HCT116 (cell line): ENCODE measurements at regions not wholly inside any gene's neighbourhood (a gene's known extent, or its start where the extent isn't known, plus 50 kb on each side); places are given as distances from the start of the nearest gene placed in this dataset.

ENCODE experiments used
- ATAC-seq: fragments of 200-7000 bp; cut with Tn5 transposase; 2 replicates; pipeline ENCODE4 v1.9.1; 2020; ENCODE audit warnings: mild to moderate bottlenecking, moderate library complexity
- BruUV-seq: library from RNA; stranded (reverse); fragments of 400-500 nt; replicated peaks from 2 replicates; lab custom pipeline; 2021; lab: Mats Ljungman, UMichigan
- CTCF ChIA-PET: fragments of 300-600 bp; sonication (Branson Sonifier 250); formaldehyde crosslinking; loops from one replicate; lab custom pipeline; 2021; ENCODE audit warnings: antibody characterized with exemption; lab: Charles Lee
- POLR2A ChIA-PET: fragments of 300-600, 350-600 bp; sonication (Branson Sonifier 250); formaldehyde crosslinking; loops from one replicate; lab custom pipeline; 2021; ENCODE audit warnings: antibody characterized with exemption; lab: Charles Lee
- RAD21 ChIA-PET, 2 experiments: fragments of 300-600 bp; sonication (Branson Sonifier 250); formaldehyde crosslinking; loops; one replicate each; lab custom pipeline; 2023; ENCODE audit warnings: low total read pairs in 2 of 2; ENCODE audit not compliant: uncharacterized antibody in 2 of 2, unreplicated experiment in 2 of 2, low non-redundant PET in 1 of 2; lab: Charles Lee
- DNase-seq: peaks from one replicate; pipeline ENCODE4 v3.0.0-alpha.2; 2010; ENCODE audit warnings: low read depth, low spot score
- H2AFZ ChIP-seq: fragments of 200-600 bp; shearing (Covaris generic), sonication (generic); 2 replicates; pipeline ENCODE4 v1.6.1; 2017; ENCODE audit warnings: low read depth, mixed run types, mixed read lengths, antibody characterized with exemption, low read length; ENCODE audit not compliant: poor library complexity, severe bottlenecking
- H3K27ac ChIP-seq: 2 replicates; pipeline ENCODE4 v1.5.1; 2012; ENCODE audit warnings: low read depth, low read length
- H3K27me3 ChIP-seq: fragments of 200-600 bp; sonication (generic); 2 replicates; pipeline ENCODE4 v1.6.1; 2016; ENCODE audit warnings: mixed run types, low read length, mixed read lengths; ENCODE audit not compliant: insufficient read depth
- H3K36me3 ChIP-seq, 2 experiments: fragments of 200-500 bp in 1 of 2; fragments of 200-600 bp in 1 of 2; sonication (Bioruptor generic) in 1 of 2; sonication (generic) in 1 of 2; 2 replicates each; pipeline versions ENCODE4 v1.5.1 to v1.6.1; 2014 to 2016; ENCODE audit warnings: low read length in 2 of 2, inconsistent platforms in 1 of 2, mixed read lengths in 1 of 2, mixed run types in 1 of 2; ENCODE audit not compliant: insufficient read depth in 2 of 2, control insufficient read depth in 1 of 2
- H3K4me1 ChIP-seq, 2 experiments: fragments of 200-600 bp in 1 of 2; sonication (generic) in 1 of 2; 2 replicates each; pipeline versions ENCODE4 v1.5.1 to v1.6.1; 2012 to 2017; ENCODE audit warnings: low read length in 2 of 2, inconsistent platforms in 1 of 2, mild to moderate bottlenecking in 1 of 2, mixed read lengths in 1 of 2, mixed run types in 1 of 2, moderate library complexity in 1 of 2; ENCODE audit not compliant: insufficient read depth in 2 of 2, control insufficient read depth in 1 of 2
- H3K4me2 ChIP-seq: fragments of 200-600 bp; sonication (generic); 2 replicates; pipeline ENCODE4 v1.6.1; 2017; ENCODE audit warnings: mixed run types, low read length, mixed read lengths
- H3K4me3 ChIP-seq, 2 experiments: fragments of 200-600 bp in 1 of 2; sonication (generic) in 1 of 2; replicated peaks in 1 of 2; 2 replicates each; pipeline ENCODE4 v1.5.1; 2011 to 2016; ENCODE audit warnings: low read length in 2 of 2, control low read depth in 1 of 2, low read depth in 1 of 2, mild to moderate bottlenecking in 1 of 2, mixed read lengths in 1 of 2, mixed run types in 1 of 2
- H3K79me2 ChIP-seq: fragments of 200-600 bp; sonication (generic); 2 replicates; pipeline ENCODE4 v1.6.1; 2017; ENCODE audit warnings: mild to moderate bottlenecking, mixed run types, low read length, moderate library complexity, mixed read lengths; ENCODE audit not compliant: insufficient read depth
- H3K9ac ChIP-seq: fragments of 200-600 bp; sonication (generic); 2 replicates; pipeline ENCODE4 v1.6.1; 2016; ENCODE audit warnings: low read length, mixed read lengths
- H3K9me2 ChIP-seq: fragments of 200-600 bp; sonication (generic), shearing (Covaris generic); 2 replicates; pipeline ENCODE4 v1.6.1; 2017; ENCODE audit warnings: mixed run types, mild to moderate bottlenecking, moderate library complexity; ENCODE audit not compliant: insufficient read depth
- H3K9me3 ChIP-seq, 2 experiments: fragments of 200-500 bp in 1 of 2; fragments of 200-600 bp in 1 of 2; sonication (Bioruptor generic) in 1 of 2; sonication (generic) in 1 of 2; 2 replicates each; pipeline ENCODE4 v1.6.1; 2014 to 2017; ENCODE audit warnings: low read length in 2 of 2, mixed read lengths in 2 of 2, inconsistent platforms in 1 of 2, low read depth in 1 of 2, mild to moderate bottlenecking in 1 of 2, mixed run types in 1 of 2, moderate library complexity in 1 of 2; ENCODE audit not compliant: control insufficient read depth in 1 of 2, insufficient read depth in 1 of 2
- H4K20me1 ChIP-seq: fragments of 200-600 bp; sonication (generic), shearing (Covaris generic); 2 replicates; pipeline ENCODE4 v1.6.1; 2017; ENCODE audit warnings: mixed run types, mild to moderate bottlenecking, moderate library complexity; ENCODE audit not compliant: insufficient read depth
- CBX3 ChIP-seq: IDR thresholded peaks from 2 replicates; pipeline ENCODE4 v1.6.1; 2012; ENCODE audit warnings: low read depth
- CEBPB ChIP-seq: IDR thresholded peaks from 2 replicates; pipeline ENCODE4 v1.6.1; 2012; ENCODE audit warnings: low read depth
- EGR1 ChIP-seq: IDR thresholded peaks from 2 replicates; pipeline ENCODE4 v1.6.1; 2012; ENCODE audit warnings: low read depth
- EZH2 ChIP-seq: fragments of 200-600 bp; sonication (generic); IDR thresholded peaks from 2 replicates; pipeline ENCODE4 v1.6.1; 2017; ENCODE audit warnings: antibody characterized with exemption, mixed run types
- EZH2phosphoT487 ChIP-seq: fragments of 200-600 bp; IDR thresholded peaks from 2 replicates; pipeline ENCODE4 v1.6.1; 2018; ENCODE audit warnings: antibody characterized with exemption, borderline replicate concordance
- FOSL1 ChIP-seq: IDR thresholded peaks from 2 replicates; pipeline ENCODE4 v1.6.1; 2012; ENCODE audit warnings: low read depth
- JUND ChIP-seq: IDR thresholded peaks from 2 replicates; pipeline ENCODE4 v1.6.1; 2012
- MAX ChIP-seq: IDR thresholded peaks from 2 replicates; pipeline ENCODE4 v1.6.1; 2012
- POLR2A ChIP-seq: IDR thresholded peaks from 2 replicates; pipeline ENCODE4 v1.7.0; 2011; ENCODE audit warnings: borderline replicate concordance; ENCODE audit not compliant: insufficient read depth, insufficient read length; ENCODE audit errors: extremely low read depth
- POLR2AphosphoS5 ChIP-seq: IDR thresholded peaks from 2 replicates; pipeline ENCODE4 v1.6.1; 2011; ENCODE audit warnings: mild to moderate bottlenecking, low read depth, low read length, moderate library complexity
- SIN3A ChIP-seq: IDR thresholded peaks from 2 replicates; pipeline ENCODE4 v1.6.1; 2012; ENCODE audit warnings: low read depth
- SP1 ChIP-seq: IDR thresholded peaks from 2 replicates; pipeline ENCODE4 v1.6.1; 2012; ENCODE audit warnings: low read depth
- TCF7L2 ChIP-seq: IDR thresholded peaks from 2 replicates; pipeline ENCODE4 v1.7.0; 2011; ENCODE audit warnings: borderline replicate concordance, inconsistent platforms; ENCODE audit not compliant: insufficient read depth, insufficient read length; ENCODE audit errors: extremely low read depth
- YY1 ChIP-seq: IDR thresholded peaks from 2 replicates; pipeline ENCODE4 v1.6.1; 2011; ENCODE audit warnings: low read length, low read depth, moderate library complexity, mild to moderate bottlenecking; ENCODE audit not compliant: insufficient replicate concordance; ENCODE audit errors: extremely low read depth
- ZBTB33 ChIP-seq: IDR thresholded peaks from 2 replicates; pipeline ENCODE4 v1.6.1; 2011; ENCODE audit warnings: mild to moderate bottlenecking, low read length, moderate library complexity; ENCODE audit not compliant: insufficient replicate concordance; ENCODE audit errors: extremely low read depth
- ZFX ChIP-seq: fragments of 450-650 bp; IDR thresholded peaks from 2 replicates; pipeline ENCODE4 v1.6.1; 2017
- ZNF274 ChIP-seq: fragments of 200-500 bp; sonication (Bioruptor generic); IDR thresholded peaks from 2 replicates; pipeline ENCODE4 v1.6.1; 2014; ENCODE audit warnings: mild to moderate bottlenecking, low read depth, low read length, inconsistent platforms
- intact Hi-C: fragments of 100-400 bp; cut with micrococcal nuclease; formaldehyde crosslinking; loops from 2 replicates; pipeline ENCODE4 v1.10.0; 2022
- TF ChIP-seq, protein P1 (sequence below): IDR thresholded peaks from 2 replicates; pipeline ENCODE4 v1.6.1; 2012; ENCODE audit warnings: low read depth
- TF ChIP-seq, protein P2 (sequence below): IDR thresholded peaks from 2 replicates; pipeline ENCODE4 v1.6.1; 2012
- TF ChIP-seq, protein P3 (sequence below), 3 experiments: fragments of 200-600 bp in 1 of 3; sonication (generic) in 1 of 3; IDR thresholded peaks in 2 of 3; conservative IDR thresholded peaks in 1 of 3; 2 replicates each; pipeline ENCODE4 v1.5.1; 2012 to 2017; ENCODE audit warnings: low read depth in 2 of 3, low read length in 2 of 3, antibody characterized with exemption in 1 of 3, borderline replicate concordance in 1 of 3, control low read depth in 1 of 3, mild to moderate bottlenecking in 1 of 3, mixed read lengths in 1 of 3, mixed run types in 1 of 3, moderate library complexity in 1 of 3; ENCODE audit not compliant: insufficient read depth in 1 of 3

DNA sequence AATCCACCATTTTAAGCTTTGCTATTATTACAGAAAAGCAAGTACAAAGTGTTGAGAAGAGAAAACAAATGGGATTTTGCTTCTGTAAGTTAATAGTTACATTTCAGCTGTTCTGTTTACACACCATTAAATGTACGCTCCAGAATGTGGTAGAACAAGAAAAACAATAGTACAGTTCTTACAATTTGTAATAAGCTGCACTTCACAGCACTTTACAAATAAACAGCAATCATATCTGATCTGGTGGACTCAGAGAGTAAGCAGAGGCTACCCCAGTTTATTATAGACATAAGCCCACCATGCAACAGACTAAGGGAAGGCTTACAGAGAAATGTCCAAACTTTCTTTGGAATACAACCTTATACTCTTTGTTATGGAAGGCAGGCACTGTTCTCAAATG is 126.4 kb downstream of the OXSM start:
- RAD21 ChIA-PET: no interaction called here
- TF ChIP-seq JUND (no peak), CBX3 (no peak), SP1 (no peak), ZFX (no peak), EZH2phosphoT487 (no peak), ZNF274 (no peak), MAX (no peak), CEBPB (no peak), FOSL1 (no peak), POLR2A (no peak), EGR1 (no peak), SIN3A (no peak), ZBTB33 (no peak), TCF7L2 (no peak), POLR2AphosphoS5 (no peak), YY1 (no peak), EZH2 (no peak)
- TF ChIP-seq, protein P1, sequence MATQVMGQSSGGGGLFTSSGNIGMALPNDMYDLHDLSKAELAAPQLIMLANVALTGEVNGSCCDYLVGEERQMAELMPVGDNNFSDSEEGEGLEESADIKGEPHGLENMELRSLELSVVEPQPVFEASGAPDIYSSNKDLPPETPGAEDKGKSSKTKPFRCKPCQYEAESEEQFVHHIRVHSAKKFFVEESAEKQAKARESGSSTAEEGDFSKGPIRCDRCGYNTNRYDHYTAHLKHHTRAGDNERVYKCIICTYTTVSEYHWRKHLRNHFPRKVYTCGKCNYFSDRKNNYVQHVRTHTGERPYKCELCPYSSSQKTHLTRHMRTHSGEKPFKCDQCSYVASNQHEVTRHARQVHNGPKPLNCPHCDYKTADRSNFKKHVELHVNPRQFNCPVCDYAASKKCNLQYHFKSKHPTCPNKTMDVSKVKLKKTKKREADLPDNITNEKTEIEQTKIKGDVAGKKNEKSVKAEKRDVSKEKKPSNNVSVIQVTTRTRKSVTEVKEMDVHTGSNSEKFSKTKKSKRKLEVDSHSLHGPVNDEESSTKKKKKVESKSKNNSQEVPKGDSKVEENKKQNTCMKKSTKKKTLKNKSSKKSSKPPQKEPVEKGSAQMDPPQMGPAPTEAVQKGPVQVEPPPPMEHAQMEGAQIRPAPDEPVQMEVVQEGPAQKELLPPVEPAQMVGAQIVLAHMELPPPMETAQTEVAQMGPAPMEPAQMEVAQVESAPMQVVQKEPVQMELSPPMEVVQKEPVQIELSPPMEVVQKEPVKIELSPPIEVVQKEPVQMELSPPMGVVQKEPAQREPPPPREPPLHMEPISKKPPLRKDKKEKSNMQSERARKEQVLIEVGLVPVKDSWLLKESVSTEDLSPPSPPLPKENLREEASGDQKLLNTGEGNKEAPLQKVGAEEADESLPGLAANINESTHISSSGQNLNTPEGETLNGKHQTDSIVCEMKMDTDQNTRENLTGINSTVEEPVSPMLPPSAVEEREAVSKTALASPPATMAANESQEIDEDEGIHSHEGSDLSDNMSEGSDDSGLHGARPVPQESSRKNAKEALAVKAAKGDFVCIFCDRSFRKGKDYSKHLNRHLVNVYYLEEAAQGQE: no peak
- TF ChIP-seq, protein P2, sequence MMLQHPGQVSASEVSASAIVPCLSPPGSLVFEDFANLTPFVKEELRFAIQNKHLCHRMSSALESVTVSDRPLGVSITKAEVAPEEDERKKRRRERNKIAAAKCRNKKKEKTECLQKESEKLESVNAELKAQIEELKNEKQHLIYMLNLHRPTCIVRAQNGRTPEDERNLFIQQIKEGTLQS: no peak
- TF ChIP-seq, protein P3, sequence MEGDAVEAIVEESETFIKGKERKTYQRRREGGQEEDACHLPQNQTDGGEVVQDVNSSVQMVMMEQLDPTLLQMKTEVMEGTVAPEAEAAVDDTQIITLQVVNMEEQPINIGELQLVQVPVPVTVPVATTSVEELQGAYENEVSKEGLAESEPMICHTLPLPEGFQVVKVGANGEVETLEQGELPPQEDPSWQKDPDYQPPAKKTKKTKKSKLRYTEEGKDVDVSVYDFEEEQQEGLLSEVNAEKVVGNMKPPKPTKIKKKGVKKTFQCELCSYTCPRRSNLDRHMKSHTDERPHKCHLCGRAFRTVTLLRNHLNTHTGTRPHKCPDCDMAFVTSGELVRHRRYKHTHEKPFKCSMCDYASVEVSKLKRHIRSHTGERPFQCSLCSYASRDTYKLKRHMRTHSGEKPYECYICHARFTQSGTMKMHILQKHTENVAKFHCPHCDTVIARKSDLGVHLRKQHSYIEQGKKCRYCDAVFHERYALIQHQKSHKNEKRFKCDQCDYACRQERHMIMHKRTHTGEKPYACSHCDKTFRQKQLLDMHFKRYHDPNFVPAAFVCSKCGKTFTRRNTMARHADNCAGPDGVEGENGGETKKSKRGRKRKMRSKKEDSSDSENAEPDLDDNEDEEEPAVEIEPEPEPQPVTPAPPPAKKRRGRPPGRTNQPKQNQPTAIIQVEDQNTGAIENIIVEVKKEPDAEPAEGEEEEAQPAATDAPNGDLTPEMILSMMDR (IDR thresholded peaks at IDR 0.05 in 2 of 3, conservative IDR thresholded peaks at IDR 0.05 in 1 of 3; ENCODE audit: borderline replicate concordance in 1 of 3, insufficient read depth in 1 of 3, low read depth in 2 of 3, low read length in 2 of 3): no peak
- TF ChIP-seq, all 23 proteins: peak for 0
- ChIA-PET CTCF (no interaction called here), POLR2A (no interaction called here)
- ATAC-seq (no peak), DNase-seq (no peak)
- Histone ChIP-seq H3K9me3 (no peaks in the 10 kb centered on the region), H3K4me1 (no peaks in the 10 kb centered on the region), H3K27me3 (0 out of 2 replicates have a peak, but pooled peaks cover 3% of the 10 kb centered on the region), H3K36me3 (no peaks in the 10 kb centered on the region), H3K27ac (no peak overlapping the region), H3K9ac (no peak overlapping the region), H3K79me2 (no peaks in the 10 kb centered on the region), H3K9me2 (no peaks in the 10 kb centered on the region), H3K4me2 (no peak overlapping the region), H3K4me3 (no peak overlapping the region), H4K20me1 (no peaks in the 10 kb centered on the region), H2AFZ (no peak overlapping the region)
- intact Hi-C loops: no loop called here
- no TSS peak for BruUV-seq
